IMR-90 (cell line): ENCODE measurements at regions not wholly inside any gene's neighbourhood (a gene's known extent, or its start where the extent isn't known, plus 50 kb on each side); places are given as distances from the start of the nearest gene placed in this dataset.

Source experiments
- ATAC-seq: fragments of 200-7000 bp; cut with Tn5 transposase; 2 replicates; pipeline ENCODE4 v1.9.1; 2020; ENCODE audit warnings: low read depth, mild to moderate bottlenecking, moderate library complexity
- BruUV-seq: library from RNA; stranded (reverse); fragments of 400-500 nt; replicated peaks from 2 replicates; lab custom pipeline; 2021; lab: Mats Ljungman, UMichigan
- CTCF ChIA-PET: fragments of 300-600 bp; formaldehyde crosslinking; extraction: SDS; loops from one replicate; lab custom pipeline; 2021; ENCODE audit warnings: antibody characterized with exemption; lab: Yijun Ruan, JAX
- POLR2A ChIA-PET: fragments of 300-600 bp; sonication (Branson Sonifier 250); formaldehyde crosslinking; loops from one replicate; lab custom pipeline; 2022; ENCODE audit warnings: antibody characterized with exemption; ENCODE audit not compliant: unreplicated experiment; lab: Charles Lee
- DNase-seq: peaks from one replicate; pipeline ENCODE4 v3.0.0; 2013
- H2AFZ ChIP-seq: replicated peaks from 2 replicates; pipeline ENCODE3; 2013; ENCODE audit warnings: low read length, mild to moderate bottlenecking; ENCODE audit not compliant: poor library complexity
- H2AK5ac ChIP-seq: 2 replicates; pipeline ENCODE4 v1.6.1; 2013; ENCODE audit warnings: low read depth, low read length, inconsistent platforms
- H2AK9ac ChIP-seq: replicated peaks from 2 replicates; pipeline ENCODE3; 2013; ENCODE audit warnings: mild to moderate bottlenecking, low read depth, low read length, moderate library complexity; ENCODE audit not compliant: poor library complexity
- H2BK120ac ChIP-seq: 2 replicates; pipeline ENCODE4 v1.6.1; 2013; ENCODE audit warnings: low read depth, low read length, inconsistent platforms
- H2BK15ac ChIP-seq: 3 replicates; pipeline ENCODE4 v1.6.1; 2013; ENCODE audit warnings: low read depth, low read length, inconsistent platforms
- H2BK20ac ChIP-seq: 2 replicates; pipeline ENCODE4 v1.6.1; 2013; ENCODE audit warnings: low read depth, mild to moderate bottlenecking, inconsistent platforms, low read length, moderate library complexity
- H2BK5ac ChIP-seq: 2 replicates; pipeline ENCODE4 v1.6.1; 2013; ENCODE audit warnings: mild to moderate bottlenecking, low read depth, low read length, inconsistent platforms; ENCODE audit not compliant: poor library complexity, severe bottlenecking
- H3K14ac ChIP-seq: replicated peaks from 2 replicates; pipeline ENCODE4 v1.6.1; 2013; ENCODE audit warnings: low read depth, low read length, inconsistent platforms
- H3K18ac ChIP-seq: 2 replicates; pipeline ENCODE4 v1.6.1; 2013; ENCODE audit warnings: low read depth, low read length, control low read depth
- H3K23ac ChIP-seq: 2 replicates; pipeline ENCODE4 v1.6.1; 2013; ENCODE audit warnings: low read depth, low read length, inconsistent platforms
- H3K27ac ChIP-seq: 2 replicates; pipeline ENCODE4 v1.5.1; 2013; ENCODE audit warnings: mild to moderate bottlenecking, control low read depth, low read length; ENCODE audit not compliant: insufficient read depth
- H3K27me3 ChIP-seq: 2 replicates; pipeline ENCODE4 v1.6.1; 2013; ENCODE audit warnings: low read length; ENCODE audit not compliant: control insufficient read depth, insufficient read depth
- H3K36me3 ChIP-seq: 2 replicates; pipeline ENCODE4 v1.6.1; 2013; ENCODE audit warnings: low read length, mixed read lengths; ENCODE audit not compliant: control insufficient read depth, insufficient read depth
- H3K4ac ChIP-seq: 2 replicates; pipeline ENCODE4 v1.6.1; 2013; ENCODE audit warnings: low read depth, low read length, inconsistent platforms
- H3K4me1 ChIP-seq: 2 replicates; pipeline ENCODE4 v1.6.1; 2013; ENCODE audit warnings: low read length, mixed read lengths; ENCODE audit not compliant: control insufficient read depth, insufficient read depth
- H3K4me2 ChIP-seq: 2 replicates; pipeline ENCODE4 v1.6.1; 2013; ENCODE audit warnings: low read depth, mild to moderate bottlenecking, control low read depth, low read length, moderate library complexity
- H3K4me3 ChIP-seq: 2 replicates; pipeline ENCODE4 v1.5.1; 2013; ENCODE audit warnings: low read depth, mild to moderate bottlenecking, control low read depth, low read length, moderate library complexity; ENCODE audit not compliant: insufficient read depth
- H3K56ac ChIP-seq: 2 replicates; pipeline ENCODE4 v1.6.1; 2013; ENCODE audit warnings: low read length, inconsistent platforms; ENCODE audit not compliant: insufficient read depth; ENCODE audit errors: extremely low read depth
- H3K79me1 ChIP-seq, 2 experiments: 2 replicates each; pipeline ENCODE4 v1.6.1; 2013; ENCODE audit warnings: low read length in 2 of 2, inconsistent platforms in 1 of 2, low read depth in 1 of 2
- H3K9ac ChIP-seq: 2 replicates; pipeline ENCODE4 v1.6.1; 2013; ENCODE audit warnings: low read depth, low read length, control low read depth
- H3K9me1 ChIP-seq: 2 replicates; pipeline ENCODE4 v1.6.1; 2013; ENCODE audit warnings: low read length, inconsistent platforms; ENCODE audit not compliant: insufficient read depth
- H3K9me3 ChIP-seq: 2 replicates; pipeline ENCODE4 v1.6.1; 2013; ENCODE audit warnings: low read length; ENCODE audit not compliant: control insufficient read depth, insufficient read depth
- H4K20me1 ChIP-seq: 2 replicates; pipeline ENCODE4 v1.6.1; 2013; ENCODE audit warnings: low read length, inconsistent platforms; ENCODE audit not compliant: insufficient read depth
- H4K5ac ChIP-seq: 2 replicates; pipeline ENCODE4 v1.6.1; 2013; ENCODE audit warnings: mild to moderate bottlenecking, low read depth, low read length, control low read depth
- H4K8ac ChIP-seq, 2 experiments: 2 replicates each; pipeline ENCODE4 v1.6.1; 2013; ENCODE audit warnings: low read depth in 2 of 2, low read length in 2 of 2, control low read depth in 1 of 2, inconsistent platforms in 1 of 2
- H4K91ac ChIP-seq: 2 replicates; pipeline ENCODE4 v1.6.1; 2013; ENCODE audit warnings: low read depth, low read length, inconsistent platforms; ENCODE audit not compliant: insufficient read depth
- CEBPB ChIP-seq: IDR thresholded peaks from 2 replicates; pipeline ENCODE4 v1.6.1; 2012; ENCODE audit warnings: low read depth, low read length, improper control_type of control experiment
- CHD1 ChIP-seq: IDR thresholded peaks from 2 replicates; pipeline ENCODE4 v1.6.1; 2012; ENCODE audit warnings: low read depth, low read length, improper control_type of control experiment
- ELK1 ChIP-seq: fragments of 150-350 bp; IDR thresholded peaks from 2 replicates; pipeline ENCODE4 v1.6.1; 2016; ENCODE audit warnings: low read depth, mild to moderate bottlenecking, low read length, moderate library complexity, borderline replicate concordance
- FOS ChIP-seq: fragments of 150-350 bp; IDR thresholded peaks from 2 replicates; pipeline ENCODE4 v1.6.1; 2016; ENCODE audit warnings: low read depth, low read length
- MAFK ChIP-seq: IDR thresholded peaks from 2 replicates; pipeline ENCODE4 v1.6.1; 2012; ENCODE audit warnings: low read depth, low read length, improper control_type of control experiment
- MAZ ChIP-seq: IDR thresholded peaks from 2 replicates; pipeline ENCODE4 v1.6.1; 2012; ENCODE audit warnings: low read depth, mild to moderate bottlenecking, low read length, improper control_type of control experiment, moderate library complexity, borderline replicate concordance
- MXI1 ChIP-seq: IDR thresholded peaks from 2 replicates; pipeline ENCODE4 v1.6.1; 2012; ENCODE audit warnings: low read depth, mild to moderate bottlenecking, low read length, moderate library complexity, borderline replicate concordance
- NFE2L2 ChIP-seq: fragments of 150-350 bp; IDR thresholded peaks from 2 replicates; pipeline ENCODE4 v1.6.1; 2016; ENCODE audit warnings: low read depth, mild to moderate bottlenecking, low read length
- POLR2A ChIP-seq: IDR thresholded peaks from 2 replicates; pipeline ENCODE4 v1.6.1; 2012; ENCODE audit warnings: mild to moderate bottlenecking, low read depth, low read length
- RFX5 ChIP-seq: IDR thresholded peaks from 2 replicates; pipeline ENCODE4 v1.8.0; 2012; ENCODE audit warnings: low read depth, mild to moderate bottlenecking, low read length, moderate library complexity
- SMC3 ChIP-seq: fragments of 150-350 bp; IDR thresholded peaks from 2 replicates; pipeline ENCODE4 v1.6.1; 2016; ENCODE audit warnings: low read depth, mild to moderate bottlenecking, antibody characterized with exemption, low read length, moderate library complexity
- WGBS, 2 experiments: methylation state at CpG; one replicate each; pipeline versions ENCODE4 v1.1.5 to v1.1.7; 2013; ENCODE audit warnings: missing lambda C conversion rate in 2 of 2; ENCODE audit not compliant: insufficient read length in 1 of 2; ENCODE audit errors: extremely low coverage in 2 of 2; 5-methylcytosine and 5-hydroxymethylcytosine counted together
- dilution Hi-C: fragments of 300-500 bp; cut with HindIII; formaldehyde crosslinking; loops from one replicate; pipeline ENCODE4 v1.14.3; 2018; ENCODE audit warnings: low sequenced_read_pairs; ENCODE audit not compliant: unreplicated experiment
- in situ Hi-C: fragments of 300-500 bp; cut with MboI; formaldehyde crosslinking; loops from 3 replicates; pipeline ENCODE4 v1.14.3; 2019; ENCODE audit warnings: low sequenced_read_pairs, inconsistent platforms, mixed read lengths
- intact Hi-C: fragments of 100-400 bp; cut with micrococcal nuclease; formaldehyde crosslinking; loops from 2 replicates; pipeline ENCODE4 v1.10.0; 2022

GRCh38 chr5:52702877-52703276 is 84.8 kb upstream of the ITGA1 start:
- Histone ChIP-seq H4K91ac (no peak overlapping the region), H3K9me3 (no peaks in the 10 kb centered on the region), H2BK5ac (no peak overlapping the region), H3K4me1 (no peaks in the 10 kb centered on the region; the same call in 1 of the 2 replicates), H2AK9ac (no peak overlapping the region), H3K79me1 (no peaks in the 10 kb centered on the region), H2BK15ac (no peak overlapping the region), H4K20me1 (no peaks in the 10 kb centered on the region), H3K18ac (no peak overlapping the region), H4K8ac (no peak overlapping the region), H3K23ac (no peak overlapping the region), H3K4me3 (no peak overlapping the region), H3K14ac (no peak overlapping the region), H3K9ac (no peak overlapping the region), H3K27ac (no peak overlapping the region), H4K5ac (no peak overlapping the region), H3K36me3 (no peaks in the 10 kb centered on the region), H2BK20ac (no peak overlapping the region), H3K56ac (no peak overlapping the region), H2AK5ac (no peak overlapping the region), H3K4me2 (no peak overlapping the region), H3K9me1 (0 out of 2 replicates have a peak, but pooled peaks cover 2% of the 10 kb centered on the region), H2AFZ (no peak overlapping the region), H2BK120ac (no peak overlapping the region), H3K27me3 (no peaks in the 10 kb centered on the region), H3K4ac (no peak overlapping the region; the same call in 1 of the 2 replicates)
- ChIA-PET POLR2A (no interaction called here), CTCF (no interaction called here)
- no peak for DNase-seq
- in situ Hi-C loops (no loop called here), dilution Hi-C loops (no loop called here), intact Hi-C loops (no loop called here)
- 50% methylated on average over 1 of the region's 2 CpGs; no CpG with 5 or more reads in 1 of the 2 experiments for whole genome bisulfite sequencing, 2 experiments
- no TSS peak for BruUV-seq
- TF ChIP-seq FOS (no peak), CHD1 (no peak), CEBPB (no peak), NFE2L2 (no peak), MAZ (no peak), MAFK (no peak), MXI1 (no peak), RFX5 (no peak), ELK1 (no peak), POLR2A (no peak), SMC3 (no peak)
- ATAC-seq: no peak
